Caki2 (cell line): ENCODE measurements at regions not wholly inside any gene's neighbourhood (a gene's known extent, or its start where the extent isn't known, plus 50 kb on each side); places are given as distances from the start of the nearest gene placed in this dataset.
"Not testable (repeated sequence)": the region's sequence is repeated elsewhere in the genome, so short reads cannot be mapped to it uniquely, and the experiment has no call there.

ENCODE experiments used
- DNase-seq: peaks from one replicate; pipeline ENCODE4 v3.0.0-alpha.2; 2015; ENCODE audit warnings: low read depth
- in situ Hi-C: cut with HindIII; loops from 2 replicates; pipeline ENCODE4 v1.10.0; 2016; ENCODE audit warnings: low sequenced_read_pairs, low pct_unique_long_range_greater_than_20kb, mixed read lengths

GRCh38 chr20:26009402-26010223, 313.0 kb upstream of the ZNF337 start:
- peak; percentile 84 for DNase-seq
- in situ Hi-C loops, result not testable (repeated sequence)

GRCh38 chr20:26008026-26008425, 311.4 kb upstream of the ZNF337 start:
- in situ Hi-C loops, DNase-seq: not testable (repeated sequence)

GRCh38 chr20:26006164-26006563, 309.5 kb upstream of the ZNF337 start:
- DNase-seq, in situ Hi-C loops: not testable (repeated sequence)

DNA sequence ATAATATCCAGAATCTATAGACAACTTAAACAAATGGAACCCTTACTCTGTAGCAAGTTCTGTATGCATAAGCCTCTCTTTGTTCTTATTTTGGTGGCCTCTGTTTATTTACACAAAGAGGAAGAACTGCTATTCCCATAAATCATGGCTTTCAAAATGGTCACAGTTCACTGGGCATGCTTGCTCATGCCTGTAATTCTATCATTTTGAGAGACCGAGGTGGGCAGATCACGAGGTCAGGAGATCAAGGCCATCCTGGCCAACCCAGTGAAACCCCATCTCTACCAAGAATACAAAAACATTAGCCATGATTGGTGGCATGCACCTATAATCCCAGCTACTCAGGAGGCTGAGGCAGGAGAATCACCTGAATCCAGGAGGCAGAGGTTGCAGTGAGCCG, 307.3 kb upstream of the ZNF337 start:
- in situ Hi-C loops, result not testable (repeated sequence)
- DNase-seq, result peak; percentile 26

DNA sequence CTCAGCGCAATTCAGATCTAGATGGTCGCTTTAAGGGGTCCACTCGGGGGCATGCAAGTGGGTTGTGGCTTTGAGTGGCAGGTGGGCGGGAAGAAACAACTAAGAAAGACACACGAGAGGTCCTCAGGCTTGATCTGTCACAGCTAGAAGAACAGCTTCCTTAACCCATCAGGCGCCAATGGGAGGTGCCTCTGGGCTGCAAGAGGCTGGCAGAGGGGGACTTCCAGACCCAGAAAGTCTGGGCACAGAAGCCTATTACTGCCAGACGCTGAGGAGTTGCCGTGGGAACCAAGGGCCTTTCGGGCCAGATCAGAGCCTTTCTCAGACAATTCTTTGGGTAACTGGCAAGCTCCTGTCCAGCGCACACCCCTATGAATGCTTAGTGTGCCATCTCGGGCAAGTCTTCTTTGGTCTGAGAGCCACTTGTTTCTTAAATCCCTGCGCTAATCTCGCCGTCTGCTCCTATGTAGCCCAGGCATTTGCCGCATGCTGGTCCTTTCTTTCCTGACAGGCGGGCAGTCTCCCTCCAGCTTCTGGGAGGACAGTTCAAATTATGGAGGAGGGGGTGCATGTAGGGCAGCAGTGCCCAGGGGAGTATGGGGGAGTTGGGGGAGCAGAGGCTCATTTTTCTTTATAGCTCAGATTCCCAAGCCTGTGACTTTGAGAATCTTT, 300.9 kb upstream of the ZNF337 start:
- in situ Hi-C loops, result not testable (repeated sequence)

DNA sequence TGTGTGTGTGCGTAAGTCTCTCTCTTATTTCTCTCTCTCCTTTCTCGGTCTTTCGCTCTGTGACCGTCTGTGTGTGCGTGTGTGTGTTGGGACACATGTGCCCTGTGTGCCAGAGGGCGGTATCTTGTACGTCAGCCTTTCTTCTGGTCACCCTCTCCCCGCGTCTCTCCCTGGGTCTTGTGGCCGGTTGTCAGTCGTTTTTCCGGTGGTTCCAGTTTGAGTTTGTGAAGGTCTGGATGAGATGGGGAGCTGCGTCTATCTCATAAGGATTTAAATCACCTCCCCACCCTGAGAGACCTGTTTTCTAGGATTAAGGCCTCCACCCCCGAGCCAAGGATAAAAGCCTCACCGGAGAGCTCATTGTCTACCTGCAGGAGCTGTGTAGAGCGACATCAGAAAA, 295.5 kb upstream of the ZNF337 start:
- DNase-seq, result no peak
- in situ Hi-C loops, result no loop called here

More for the DNA sequence above, 300.9 kb upstream of the ZNF337 start:
- DNase-seq, result not testable (repeated sequence)

- no peak for DNase-seq
- in situ Hi-C loops, result no loop called here
These were observed 295.1 kb upstream of the ZNF337 start for GRCh38 chr20:25991756-25992130.

DNA sequence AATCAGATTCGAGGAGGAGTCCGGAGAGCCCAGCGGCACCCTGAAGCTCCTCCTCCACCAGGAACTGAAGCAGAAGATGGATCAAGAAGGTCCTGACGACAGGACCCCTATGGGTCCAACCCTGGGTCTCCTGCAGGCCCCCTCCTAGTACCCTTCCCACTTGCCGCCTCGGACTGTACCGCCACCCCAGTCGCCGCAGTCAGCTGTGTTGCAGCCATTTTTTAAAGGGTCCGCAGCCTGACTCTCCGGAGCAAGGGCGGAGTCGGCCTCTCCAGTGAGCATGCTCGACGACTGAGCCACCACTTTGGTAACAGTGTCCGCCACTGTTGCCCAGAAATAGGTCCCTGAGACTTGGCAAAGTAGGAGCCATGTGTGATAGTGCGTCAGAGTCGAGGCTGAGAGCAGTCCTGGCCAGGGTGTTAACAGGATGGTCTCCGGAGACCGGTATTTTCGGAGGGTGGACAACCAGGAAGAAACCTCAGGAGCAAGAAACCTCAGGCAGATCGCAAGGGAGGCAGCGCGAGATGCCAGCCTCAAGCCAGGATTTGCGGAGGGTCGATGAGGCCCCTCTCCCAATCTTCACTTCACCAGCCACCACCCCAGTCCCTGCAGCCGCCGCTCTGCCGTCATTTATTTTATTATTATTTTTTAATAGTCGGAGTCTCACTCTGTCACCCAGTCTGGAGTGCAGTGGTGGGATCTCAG, 294.6 kb upstream of the ZNF337 start:
- in situ Hi-C loops, result no loop called here

DNA sequence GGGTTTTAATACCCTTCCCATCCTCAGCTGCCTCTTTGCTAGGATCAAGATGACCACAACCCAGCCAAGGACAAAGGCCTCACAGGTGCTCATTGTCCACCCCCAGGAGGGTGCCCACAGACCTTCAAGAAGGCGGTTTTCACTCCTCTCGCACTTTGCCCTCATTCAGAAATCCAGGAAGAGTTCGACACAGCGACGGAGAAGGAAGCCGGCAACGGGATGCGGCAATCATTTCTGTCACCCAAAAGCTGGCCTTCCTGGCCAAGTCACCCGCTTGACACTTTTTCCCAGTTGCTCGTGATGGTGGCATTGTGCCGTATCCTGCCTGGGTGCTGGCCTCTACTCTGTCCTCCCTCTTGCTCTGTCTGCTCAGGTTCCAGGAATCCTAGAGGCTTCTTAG, 293.0 kb upstream of the ZNF337 start:
- in situ Hi-C loops, DNase-seq: not testable (repeated sequence)

More for the DNA sequence above, 294.6 kb upstream of the ZNF337 start:
- no peak for DNase-seq

DNA sequence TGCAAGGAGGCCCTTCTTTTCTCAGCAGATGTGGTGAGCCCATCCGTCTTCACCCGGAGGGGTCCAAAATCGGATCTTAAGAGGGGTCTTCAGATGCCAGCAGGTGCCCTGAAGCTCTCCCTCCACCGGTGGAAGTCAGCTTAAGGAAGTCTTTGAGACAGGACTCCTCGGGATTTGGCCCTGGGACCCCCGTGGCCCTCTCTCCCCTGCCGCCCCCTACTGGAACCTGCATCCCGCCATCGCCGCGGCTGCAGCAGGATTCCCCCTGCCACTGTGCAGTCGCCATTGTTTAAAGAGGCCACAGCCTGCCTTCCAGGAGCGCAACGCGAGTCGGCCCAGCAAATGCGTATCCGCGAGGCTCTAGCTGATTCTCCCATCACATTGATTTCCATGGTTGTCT, 292.5 kb upstream of the ZNF337 start:
- in situ Hi-C loops, result no loop called here
- no peak for DNase-seq

GRCh38 chr20:25987928-25988560, 291.4 kb upstream of the ZNF337 start:
- in situ Hi-C loops, DNase-seq: not testable (repeated sequence)

DNA sequence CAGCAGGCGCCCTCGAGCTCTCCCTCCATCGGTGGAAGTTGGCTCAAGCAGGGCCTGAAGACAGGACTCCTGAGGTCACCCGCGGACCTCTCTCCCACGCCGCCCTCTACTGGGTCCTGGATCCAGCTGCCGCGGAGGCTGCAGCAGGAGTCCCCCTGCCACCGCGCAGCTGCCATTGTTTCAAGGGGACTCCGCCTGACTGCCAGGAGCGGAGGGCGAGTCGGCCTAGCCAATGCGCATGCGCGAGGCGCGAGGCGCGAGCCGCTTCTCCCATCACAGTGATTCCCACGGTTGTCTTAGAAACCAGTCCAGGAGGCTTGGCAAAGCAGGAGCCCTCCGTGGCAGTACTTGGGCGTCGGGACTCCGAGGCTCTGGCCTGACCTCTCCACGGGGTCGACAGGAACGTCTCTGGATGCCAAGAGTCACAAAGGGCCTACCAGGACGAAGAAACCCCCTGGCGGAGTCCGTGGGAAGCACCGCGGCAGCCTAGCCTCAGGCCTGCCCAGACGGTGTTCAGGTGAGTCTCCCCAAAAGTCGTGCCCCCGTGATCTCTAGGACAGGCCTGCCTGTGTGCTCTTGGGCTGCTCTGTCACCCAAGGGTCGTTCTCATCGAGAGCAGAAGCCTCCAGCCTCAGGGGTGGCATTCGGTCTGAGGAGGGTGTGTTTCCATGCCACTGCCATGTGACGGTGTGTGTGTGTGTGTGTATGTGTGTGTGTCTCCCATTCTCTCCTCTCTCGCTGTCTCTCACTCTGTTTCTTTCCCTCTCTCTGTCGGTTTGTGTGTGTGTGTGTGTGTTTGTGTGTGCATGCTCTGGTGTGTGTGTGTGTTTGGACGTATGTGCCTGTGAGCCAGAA, 290.6 kb upstream of the ZNF337 start:
- in situ Hi-C loops, result no loop called here

DNA sequence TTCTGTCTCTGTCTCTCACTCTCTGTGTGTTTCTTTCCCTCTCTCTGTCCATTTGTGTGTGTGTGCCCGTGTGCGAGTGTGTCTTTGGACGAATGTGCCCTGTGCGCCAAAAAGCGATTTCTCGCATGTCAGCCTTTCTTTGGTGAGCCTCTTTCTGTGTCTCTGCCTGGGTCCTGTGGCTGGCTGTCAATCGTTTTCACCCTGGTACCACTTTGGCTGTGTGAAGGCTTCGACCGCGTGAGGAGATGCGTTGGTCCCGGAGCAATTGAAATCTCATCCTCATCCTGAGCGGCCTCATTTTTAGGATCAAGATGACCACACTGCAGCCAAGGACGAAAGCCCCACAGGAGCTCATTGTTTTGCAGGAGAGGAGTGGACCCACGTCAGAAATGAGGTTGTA, 288.9 kb upstream of the ZNF337 start:
- in situ Hi-C loops, result no loop called here
- no peak for DNase-seq

More for the DNA sequence above, 290.6 kb upstream of the ZNF337 start:
- peak; percentile 26 for DNase-seq

DNA sequence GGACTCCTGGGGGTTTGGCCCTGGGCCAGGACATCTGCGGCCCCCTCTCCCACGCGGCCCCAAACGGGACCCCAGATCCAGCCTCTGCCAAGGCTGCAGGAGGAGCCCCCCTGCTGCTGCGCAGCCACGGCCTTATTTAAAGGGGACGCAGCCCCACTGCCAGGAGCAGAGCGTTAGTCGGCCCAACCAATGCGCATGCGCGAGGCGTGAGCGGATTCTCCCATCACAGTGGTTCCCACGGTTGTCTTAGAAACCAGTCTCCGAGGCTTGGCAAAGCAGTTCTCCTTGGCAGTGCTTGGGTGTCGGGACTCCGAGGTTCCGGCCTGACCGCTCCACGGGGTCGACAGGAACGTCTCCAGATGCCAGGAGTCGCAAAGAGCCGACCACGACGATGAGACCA, 288.3 kb upstream of the ZNF337 start:
- DNase-seq, result no peak
- in situ Hi-C loops, result no loop called here

- DNase-seq, in situ Hi-C loops: not testable (repeated sequence)
These were observed 286.0 kb upstream of the ZNF337 start for GRCh38 chr20:25982701-25983100.

- DNase-seq, in situ Hi-C loops: not testable (repeated sequence)
These were observed 282.0 kb upstream of the ZNF337 start for GRCh38 chr20:25978450-25979190.

- in situ Hi-C loops, DNase-seq: not testable (repeated sequence)
These were observed 279.2 kb upstream of the ZNF337 start for GRCh38 chr20:25975816-25976215.
